PFSK-1 (cell line): ENCODE measurements at regions not wholly inside any gene's neighbourhood (a gene's known extent, or its start where the extent isn't known, plus 50 kb on each side); places are given as distances from the start of the nearest gene placed in this dataset.

ENCODE experiments used
- FOXP2 ChIP-seq: optimal IDR thresholded peaks from 2 replicates; pipeline ENCODE3; 2011; ENCODE audit warnings: borderline replicate concordance, control low read depth, inconsistent platforms; ENCODE audit not compliant: insufficient read depth; ENCODE audit errors: extremely low read length, extremely low read depth
- POLR2AphosphoS5 ChIP-seq: IDR thresholded peaks from 2 replicates; pipeline ENCODE4 v1.6.1; 2012; ENCODE audit warnings: low read depth, mild to moderate bottlenecking, control low read depth, low read length, moderate library complexity
- REST ChIP-seq, 2 experiments: IDR thresholded peaks; 2 replicates each; pipeline versions ENCODE4 v1.6.1 to v1.8.0; 2011 to 2012; ENCODE audit warnings: low read depth in 2 of 2, low read length in 2 of 2, control low read depth in 1 of 2, inconsistent platforms in 1 of 2, mild to moderate bottlenecking in 1 of 2, moderate library complexity in 1 of 2; ENCODE audit not compliant: insufficient read depth in 1 of 2
- SIN3A ChIP-seq: IDR thresholded peaks from 2 replicates; pipeline ENCODE4 v1.6.1; 2012; ENCODE audit warnings: mild to moderate bottlenecking, low read length, moderate library complexity, borderline replicate concordance; ENCODE audit not compliant: insufficient read depth
- TAF1 ChIP-seq: IDR thresholded peaks from 2 replicates; pipeline ENCODE4 v1.6.1; 2012; ENCODE audit warnings: low read length, control low read depth, borderline replicate concordance; ENCODE audit not compliant: insufficient read depth

- TF ChIP-seq TAF1 = no peak
- no peak for TF ChIP-seq REST (IDR thresholded peaks at IDR 0.05; ENCODE audit: insufficient read depth in 1 of 2, low read depth in 2 of 2, low read length in 2 of 2)
- no peak for TF ChIP-seq SIN3A
- no peak for TF ChIP-seq POLR2AphosphoS5
- no peak for TF ChIP-seq FOXP2
Observed at GRCh38 chr16:86171329-86171728, 272.4 kb downstream of the IRF8 start.

- TF ChIP-seq SIN3A (no peak), REST (IDR thresholded peaks at IDR 0.05; ENCODE audit: insufficient read depth in 1 of 2, low read depth in 2 of 2, low read length in 2 of 2) (no peak), TAF1 (no peak), FOXP2 (no peak), POLR2AphosphoS5 (no peak)
Observed at GRCh38 chr16:86175816-86176215, 276.9 kb downstream of the IRF8 start.

- TF ChIP-seq FOXP2 (no peak), SIN3A (no peak), TAF1 (no peak), REST (IDR thresholded peaks at IDR 0.05; ENCODE audit: insufficient read depth in 1 of 2, low read depth in 2 of 2, low read length in 2 of 2) (no peak), POLR2AphosphoS5 (no peak)
Observed at GRCh38 chr16:86176462-86176861, 277.5 kb downstream of the IRF8 start.

- TF ChIP-seq FOXP2 (no peak), REST (IDR thresholded peaks at IDR 0.05; ENCODE audit: insufficient read depth in 1 of 2, low read depth in 2 of 2, low read length in 2 of 2) (no peak), POLR2AphosphoS5 (no peak), SIN3A (no peak), TAF1 (no peak)
Observed at GRCh38 chr16:86180244-86180643, 281.3 kb downstream of the IRF8 start.

GRCh38 chr16:86180780-86181179 lies 281.8 kb downstream of the IRF8 start:
- TF ChIP-seq FOXP2 = no peak
- no peak for TF ChIP-seq SIN3A
- TF ChIP-seq TAF1 = no peak
- TF ChIP-seq REST (IDR thresholded peaks at IDR 0.05; ENCODE audit: insufficient read depth in 1 of 2, low read depth in 2 of 2, low read length in 2 of 2) = no peak
- TF ChIP-seq POLR2AphosphoS5 = no peak
